GM12872 (cell line): ENCODE measurements at regions not wholly inside any gene's neighbourhood (a gene's known extent, or its start where the extent isn't known, plus 50 kb on each side); places are given as distances from the start of the nearest gene placed in this dataset.

Experiments
- TF ChIP-seq, protein P1 (sequence below): IDR thresholded peaks from 3 replicates; pipeline ENCODE4 v1.5.1; 2011; ENCODE audit warnings: low read depth, mild to moderate bottlenecking, low read length, moderate library complexity; ENCODE audit not compliant: insufficient read depth

DNA sequence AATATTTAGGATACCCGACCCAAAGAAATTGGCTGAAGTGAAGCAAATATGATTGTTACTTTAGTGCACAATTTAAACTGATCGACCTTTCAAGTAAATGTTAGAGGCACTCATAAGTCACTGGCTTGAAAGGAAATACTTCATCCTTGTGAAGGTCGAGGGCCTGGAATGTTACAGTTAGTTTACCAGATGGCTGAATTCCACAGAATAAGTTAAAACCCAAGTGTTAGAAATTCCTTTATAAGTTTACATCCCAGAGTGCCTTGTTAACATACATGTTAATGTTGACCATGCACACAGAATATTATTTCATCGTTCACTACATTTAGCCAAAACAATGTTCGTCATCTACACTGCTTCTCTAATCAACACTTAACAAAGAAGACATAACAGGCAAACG, 235.5 kb upstream of the ANO3 start:
- TF ChIP-seq, protein P1, sequence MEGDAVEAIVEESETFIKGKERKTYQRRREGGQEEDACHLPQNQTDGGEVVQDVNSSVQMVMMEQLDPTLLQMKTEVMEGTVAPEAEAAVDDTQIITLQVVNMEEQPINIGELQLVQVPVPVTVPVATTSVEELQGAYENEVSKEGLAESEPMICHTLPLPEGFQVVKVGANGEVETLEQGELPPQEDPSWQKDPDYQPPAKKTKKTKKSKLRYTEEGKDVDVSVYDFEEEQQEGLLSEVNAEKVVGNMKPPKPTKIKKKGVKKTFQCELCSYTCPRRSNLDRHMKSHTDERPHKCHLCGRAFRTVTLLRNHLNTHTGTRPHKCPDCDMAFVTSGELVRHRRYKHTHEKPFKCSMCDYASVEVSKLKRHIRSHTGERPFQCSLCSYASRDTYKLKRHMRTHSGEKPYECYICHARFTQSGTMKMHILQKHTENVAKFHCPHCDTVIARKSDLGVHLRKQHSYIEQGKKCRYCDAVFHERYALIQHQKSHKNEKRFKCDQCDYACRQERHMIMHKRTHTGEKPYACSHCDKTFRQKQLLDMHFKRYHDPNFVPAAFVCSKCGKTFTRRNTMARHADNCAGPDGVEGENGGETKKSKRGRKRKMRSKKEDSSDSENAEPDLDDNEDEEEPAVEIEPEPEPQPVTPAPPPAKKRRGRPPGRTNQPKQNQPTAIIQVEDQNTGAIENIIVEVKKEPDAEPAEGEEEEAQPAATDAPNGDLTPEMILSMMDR = no peak

DNA sequence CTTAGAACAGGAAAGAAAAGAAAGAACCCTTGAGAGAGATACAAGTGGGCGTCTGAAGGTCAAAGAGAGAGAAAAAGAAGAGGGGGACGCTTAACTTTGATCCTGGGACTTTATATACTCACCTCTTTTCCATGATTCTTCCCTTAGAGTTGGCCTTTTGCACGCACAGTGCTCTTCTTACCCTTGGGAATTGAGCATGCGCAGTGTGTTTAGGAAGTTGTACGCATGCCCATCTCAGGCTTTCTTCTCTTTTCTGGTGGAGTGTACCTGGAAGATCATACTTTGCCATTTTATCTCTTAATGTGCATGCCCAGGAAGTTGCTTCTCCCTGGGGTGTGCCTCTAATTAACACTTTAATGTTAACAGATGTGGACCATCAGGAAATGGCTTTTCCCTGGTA, 229.6 kb upstream of the ANO3 start:
- TF ChIP-seq, protein P1 = no peak

DNA sequence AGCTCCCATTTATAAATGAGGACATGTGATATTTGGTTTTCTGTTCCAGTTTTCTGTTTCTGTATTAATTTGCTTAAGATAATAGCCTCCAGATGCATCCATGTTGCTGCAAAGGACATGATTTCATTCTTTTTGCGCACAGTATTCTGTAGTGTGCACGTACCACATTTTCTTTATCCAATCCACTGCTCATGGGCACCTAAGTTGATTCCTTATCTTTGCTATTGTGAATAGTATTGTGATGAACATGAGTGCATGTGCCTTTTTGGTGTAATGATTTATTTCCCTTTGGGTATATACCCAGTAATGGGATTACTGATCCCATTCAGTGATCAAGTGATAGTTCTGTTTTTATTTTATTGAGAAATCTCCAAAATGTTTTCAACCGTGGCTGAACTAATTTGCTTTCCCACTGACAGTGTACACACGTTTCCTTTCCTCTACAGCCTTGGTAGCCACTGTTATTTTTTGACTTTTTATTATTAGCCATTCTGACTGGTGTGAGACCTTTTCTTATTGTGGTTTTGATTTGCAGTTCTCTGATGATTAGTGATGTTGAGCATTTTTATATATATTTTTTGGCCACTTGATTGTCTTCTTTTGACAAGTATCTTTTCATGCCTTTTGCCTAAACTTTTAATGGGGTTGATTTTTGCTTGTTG, 226.0 kb upstream of the ANO3 start:
- TF ChIP-seq, protein P1 = no peak

DNA sequence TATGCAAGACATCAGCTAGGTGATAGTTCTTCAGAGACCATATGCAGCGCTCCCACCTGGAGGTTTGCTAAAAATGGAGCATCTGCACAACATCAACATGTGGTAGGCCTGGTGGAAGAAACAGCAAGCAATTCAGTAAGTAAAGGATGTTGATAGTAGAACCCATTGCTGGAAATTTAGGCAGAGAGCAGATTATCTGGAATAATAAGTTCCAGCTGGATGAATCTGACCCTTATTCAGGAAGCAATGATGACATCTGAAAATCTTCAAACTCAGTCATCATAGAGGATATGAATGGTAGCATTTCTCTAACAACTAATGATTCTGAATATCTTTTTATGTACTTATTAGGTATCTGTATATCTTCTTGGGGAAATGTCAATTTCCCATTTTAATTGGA, 225.2 kb upstream of the ANO3 start:
- TF ChIP-seq, protein P1 = no peak

DNA sequence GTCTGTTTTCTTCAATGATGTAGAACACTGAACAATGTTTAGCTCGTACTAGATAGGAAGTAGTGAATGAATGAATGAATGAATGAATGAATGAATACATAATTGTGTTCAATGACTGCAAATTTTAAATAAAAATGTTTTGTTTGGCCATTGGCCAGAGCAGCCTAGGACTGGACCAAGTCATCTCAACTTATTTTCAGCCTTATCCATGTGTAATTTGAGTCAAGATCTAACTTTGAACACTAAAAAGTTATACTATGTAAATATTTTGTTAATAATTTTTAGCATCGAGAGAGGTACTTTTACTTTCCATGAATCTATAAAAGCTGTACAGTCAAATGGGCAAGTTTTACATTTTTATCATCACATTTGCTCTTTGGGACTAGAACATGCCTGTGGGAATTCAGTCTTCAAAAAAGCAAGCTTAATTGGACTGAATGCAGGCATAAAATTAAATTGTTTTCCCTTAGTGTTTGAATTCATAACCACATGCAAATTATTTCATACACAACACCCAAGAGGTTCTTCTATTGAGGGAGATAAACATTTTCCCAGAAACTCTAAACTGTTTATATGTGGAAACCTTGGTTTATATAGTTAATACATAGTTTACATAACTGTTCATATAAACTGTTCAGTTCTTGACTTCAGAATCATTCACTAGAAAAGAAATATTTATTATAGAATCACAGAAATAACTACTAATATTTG, 222.1 kb upstream of the ANO3 start:
- TF ChIP-seq, protein P1 = no peak

DNA sequence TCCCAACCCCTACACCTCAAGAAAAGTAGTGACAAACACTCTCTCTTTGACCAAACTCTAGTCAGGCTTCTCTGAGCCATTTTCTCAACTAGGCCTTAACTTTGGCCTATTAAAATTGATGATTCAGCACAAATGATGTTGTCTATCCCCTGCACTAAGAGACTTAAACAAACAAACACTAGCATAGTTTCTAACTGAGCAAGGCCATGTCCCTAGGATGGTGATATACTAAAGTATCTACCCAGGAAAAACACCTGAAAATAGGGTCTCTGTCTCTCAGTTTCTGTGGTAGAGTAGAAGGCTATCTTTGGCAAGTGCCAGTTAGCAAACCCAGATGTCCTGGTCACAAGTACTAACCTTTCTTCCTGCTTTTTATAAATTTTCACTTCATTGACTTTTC, 219.7 kb upstream of the ANO3 start:
- TF ChIP-seq, protein P1 = no peak

DNA sequence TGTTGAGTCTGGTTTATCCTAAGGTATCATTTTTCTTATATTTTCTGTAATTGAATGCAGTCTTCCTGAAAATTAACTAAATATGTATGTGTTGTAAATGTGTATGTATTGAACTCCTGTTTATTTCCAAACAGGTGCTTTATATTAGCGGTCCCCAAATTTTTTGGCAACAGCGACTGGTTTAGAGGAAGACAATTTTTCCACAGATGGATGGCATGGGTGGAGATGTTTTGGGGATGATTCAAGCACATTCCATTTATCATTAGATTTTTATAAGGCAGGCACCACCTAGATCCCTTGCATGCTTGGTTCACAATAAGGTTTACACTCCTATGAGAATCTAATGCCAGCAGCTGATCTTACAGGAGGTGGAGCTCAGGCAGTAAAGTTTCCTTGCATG, 210.5 kb upstream of the ANO3 start:
- TF ChIP-seq, protein P1 = no peak
